ENCODE measurements at regions not wholly inside any gene's neighbourhood (a gene's known extent, or its start where the extent isn't known, plus 50 kb on each side); places are given as distances from the start of the nearest gene placed in this dataset.

- no peak overlapping the region for H3K4me3 Mint-ChIP-seq
- ChIA-PET POLR2A (no interaction called here), CTCF (no interaction called here)
- no peaks in the 10 kb centered on the region for H3K36me3 Mint-ChIP-seq (ENCODE audit: low read depth)
- DNase-seq (no peak), ATAC-seq (ENCODE audit: low read depth) (no peak)
- no peaks in the 10 kb centered on the region for H3K9me3 Mint-ChIP-seq
- H3K4me1 Mint-ChIP-seq, result no peaks in the 10 kb centered on the region
- H3K27me3 Mint-ChIP-seq, result peaks cover 6% of the 10 kb centered on the region
- no peak overlapping the region for H3K27ac Mint-ChIP-seq
- no peak for TF ChIP-seq CTCF (IDR thresholded peaks at IDR 0.05)
- intact Hi-C loops (cut with micrococcal nuclease), result no loop called here
These were observed 92.2 kb upstream of the AKR1E2 start for GRCh38 chr10:4733843-4734224.

DNA sequence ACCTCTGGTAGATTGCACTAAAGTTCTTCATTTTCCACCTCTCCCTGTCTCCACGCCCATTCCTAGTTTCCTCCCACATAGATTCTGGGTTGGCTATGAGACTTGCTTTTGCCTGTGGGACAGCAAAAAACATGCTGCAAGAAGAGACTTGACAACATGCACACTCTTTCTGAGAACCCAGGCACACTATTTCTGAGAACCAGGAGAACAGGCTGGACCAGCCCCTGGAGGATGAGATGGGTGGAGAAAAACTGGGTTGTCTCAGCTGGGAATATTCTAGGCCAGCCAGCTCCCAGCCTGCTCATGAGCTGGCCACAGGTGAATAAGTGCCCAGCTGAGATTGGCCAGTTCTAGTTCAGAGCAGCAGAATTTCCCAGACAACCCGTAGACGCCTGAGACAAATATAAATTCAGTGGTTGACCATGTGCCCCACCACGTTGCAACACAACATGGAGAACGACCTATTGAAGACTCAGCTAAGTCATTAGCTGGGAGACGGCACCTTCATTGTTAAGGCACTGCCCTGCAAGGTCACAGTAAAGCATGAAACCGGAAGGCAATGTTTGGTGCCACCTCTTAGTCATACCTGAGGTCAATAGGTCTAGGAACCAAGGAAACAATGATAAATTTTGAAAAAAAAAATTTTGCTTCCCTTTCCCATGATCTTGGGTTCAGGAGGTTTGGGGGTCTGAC, 92.7 kb upstream of the AKR1E2 start:
- H3K27me3 Mint-ChIP-seq, result peaks cover 6% of the 10 kb centered on the region
- H3K4me1 Mint-ChIP-seq, result no peaks in the 10 kb centered on the region
- intact Hi-C loops (cut with micrococcal nuclease), result no loop called here
- CTCF ChIA-PET, result no interaction called here
- POLR2A ChIA-PET, result no interaction called here
- no peak for ATAC-seq (ENCODE audit: low read depth)
- H3K9me3 Mint-ChIP-seq, result no peaks in the 10 kb centered on the region
- TF ChIP-seq CTCF (IDR thresholded peaks at IDR 0.05), result no peak
- H3K27ac Mint-ChIP-seq, result no peak overlapping the region
- no peak overlapping the region for H3K4me3 Mint-ChIP-seq
- no peak for DNase-seq
- H3K36me3 Mint-ChIP-seq (ENCODE audit: low read depth), result no peaks in the 10 kb centered on the region

DNA sequence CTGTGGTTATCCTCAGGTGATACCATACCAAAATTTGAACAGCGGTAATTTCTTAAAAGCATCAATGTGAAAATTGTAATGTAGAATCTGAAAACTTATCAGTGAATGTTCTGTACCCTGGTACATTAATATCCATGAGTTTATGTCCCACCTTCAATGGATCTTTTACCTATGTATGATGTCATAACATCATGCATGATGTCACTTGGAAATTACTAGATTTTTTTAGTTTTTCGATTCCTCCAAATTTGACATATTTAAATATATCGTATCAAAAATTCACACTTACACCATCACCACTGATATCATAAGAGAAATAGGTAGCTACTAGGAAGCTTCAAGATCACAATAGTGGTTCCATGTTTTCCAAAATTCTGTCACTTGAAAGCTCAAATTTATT, 95.0 kb upstream of the AKR1E2 start:
- intact Hi-C loops (cut with micrococcal nuclease), result no loop called here
- POLR2A ChIA-PET, result no interaction called here

DNA sequence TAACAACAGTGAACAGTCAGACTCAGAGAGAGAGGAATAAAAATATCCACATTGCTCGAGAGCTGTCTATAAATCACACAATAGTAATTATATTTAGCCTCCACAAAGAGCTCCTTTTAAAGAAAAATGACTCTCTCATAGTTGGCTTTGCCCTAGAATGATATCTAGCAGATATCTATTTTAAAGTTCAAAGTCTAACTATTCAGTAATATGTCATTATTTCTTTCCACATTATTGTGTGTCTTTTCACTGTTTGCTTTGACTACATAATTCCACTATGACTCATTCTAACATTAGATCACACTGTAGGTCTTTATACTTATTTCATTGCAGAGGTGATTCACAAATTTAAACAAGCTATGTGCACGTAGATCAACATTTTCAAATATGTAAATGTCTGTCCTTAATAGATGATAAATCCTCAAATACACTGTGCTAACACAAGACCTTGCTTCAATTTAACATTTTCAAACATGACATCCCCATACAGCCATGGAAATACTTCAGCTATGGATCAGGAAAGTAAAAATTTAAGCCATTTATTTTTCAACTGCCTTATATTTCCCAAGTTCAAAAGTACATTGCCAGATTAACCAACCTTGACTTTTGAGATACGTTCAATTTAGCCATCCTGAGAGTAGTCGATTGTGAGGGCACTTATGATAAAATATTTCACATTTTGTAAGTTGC, 99.9 kb upstream of the AKR1E2 start:
- H3K4me3 Mint-ChIP-seq, result no peak overlapping the region
- H3K27me3 Mint-ChIP-seq, result peaks cover 2% of the 10 kb centered on the region
- intact Hi-C loops (cut with micrococcal nuclease), result no loop called here
- no peak for TF ChIP-seq CTCF (IDR thresholded peaks at IDR 0.05)
- no peaks in the 10 kb centered on the region for H3K36me3 Mint-ChIP-seq (ENCODE audit: low read depth)
- H3K27ac Mint-ChIP-seq, result no peak overlapping the region
- H3K4me1 Mint-ChIP-seq, result no peaks in the 10 kb centered on the region
- DNase-seq (no peak), ATAC-seq (ENCODE audit: low read depth) (no peak)
- no peaks in the 10 kb centered on the region for H3K9me3 Mint-ChIP-seq
- ChIA-PET POLR2A (no interaction called here), CTCF (no interaction called here)

More for the DNA sequence above, 95.0 kb upstream of the AKR1E2 start:
- H3K27ac Mint-ChIP-seq, result no peak overlapping the region
- H3K27me3 Mint-ChIP-seq, result peaks cover 4% of the 10 kb centered on the region
- H3K4me3 Mint-ChIP-seq, result no peak overlapping the region
- H3K36me3 Mint-ChIP-seq (ENCODE audit: low read depth), result no peaks in the 10 kb centered on the region
- CTCF ChIA-PET, result no interaction called here
- no peak for DNase-seq
- no peak for TF ChIP-seq CTCF (IDR thresholded peaks at IDR 0.05)
- no peaks in the 10 kb centered on the region for H3K9me3 Mint-ChIP-seq
- ATAC-seq (ENCODE audit: low read depth), result no peak
- no peaks in the 10 kb centered on the region for H3K4me1 Mint-ChIP-seq

GRCh38 chr10:4723860-4724259, 102.1 kb upstream of the AKR1E2 start:
- Mint-ChIP-seq H3K9me3 (no peaks in the 10 kb centered on the region), H3K27me3 (peaks cover 2% of the 10 kb centered on the region), H3K4me3 (no peak overlapping the region), H3K27ac (no peak overlapping the region), H3K4me1 (no peaks in the 10 kb centered on the region), H3K36me3 (ENCODE audit: low read depth) (no peaks in the 10 kb centered on the region)
- CTCF ChIA-PET, result no interaction called here
- TF ChIP-seq CTCF (IDR thresholded peaks at IDR 0.05), result no peak
- ATAC-seq (ENCODE audit: low read depth) (no peak), DNase-seq (no peak)
- intact Hi-C loops (cut with micrococcal nuclease), result no loop called here
- POLR2A ChIA-PET, result no interaction called here
